ENCODE measurements at regions not wholly inside any gene's neighbourhood (a gene's known extent, or its start where the extent isn't known, plus 50 kb on each side); places are given as distances from the start of the nearest gene placed in this dataset.

DNA sequence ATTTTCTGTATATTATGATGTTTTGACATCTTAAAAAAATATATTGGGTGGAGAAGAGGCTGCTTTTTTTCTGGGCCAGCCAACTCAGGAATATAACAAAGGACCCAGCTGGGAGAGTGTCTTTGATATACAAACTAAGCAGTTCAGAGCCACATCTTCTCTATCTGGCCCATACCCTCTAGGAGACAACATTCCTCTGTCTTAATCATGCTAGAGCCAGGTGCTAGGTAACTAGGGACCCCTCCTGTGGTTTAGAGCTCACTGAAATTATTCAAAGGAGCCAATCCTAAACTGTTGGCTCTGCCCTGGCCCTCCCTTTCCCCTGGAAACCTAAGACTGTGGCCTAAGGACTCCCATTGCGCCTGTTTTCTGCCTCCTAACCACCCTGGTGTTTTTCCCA is 193.1 kb upstream of the DIO2 start:
- H2AK5ac ChIP-seq (ENCODE audit: insufficient read length, low read length), result no peak overlapping the region
- no peak overlapping the region for H3K56ac ChIP-seq (ENCODE audit: insufficient read length, low read depth, low read length)
- no peak overlapping the region for H2BK15ac ChIP-seq (ENCODE audit: low read depth, low read length)
- no peaks in the 10 kb centered on the region for H3K79me2 ChIP-seq (ENCODE audit: insufficient read depth, low read length)
- H3K4me1 Mint-ChIP-seq, result peaks cover 6 to 13% of the 10 kb centered on the region in 2 experiments
- no peak overlapping the region for H2BK12ac ChIP-seq (ENCODE audit: insufficient read length, low read depth, low read length)
- H3K27ac ChIP-seq (ENCODE audit: insufficient read length, low read depth, low read length), result no peak overlapping the region
- no peaks in the 10 kb centered on the region for H3K27me3 ChIP-seq (ENCODE audit: insufficient read depth, low read length)
- H3K9me3 Mint-ChIP-seq, result no peaks in the 10 kb centered on the region
- no peaks in the 10 kb centered on the region; the same call in 1 of the 2 replicates for H3K27me3 Mint-ChIP-seq (ENCODE audit: low read depth)
- no peak overlapping the region for H3K9ac ChIP-seq (ENCODE audit: extremely low read depth, insufficient read length, low read length)
- no peak overlapping the region for H2BK5ac ChIP-seq (ENCODE audit: insufficient read length, low read length)
- H2BK20ac ChIP-seq (ENCODE audit: low read depth, low read length, poor library complexity, severe bottlenecking), result no peak overlapping the region
- H3K23me2 ChIP-seq (ENCODE audit: insufficient read length, low read depth, low read length, poor library complexity, severe bottlenecking), result no peaks in the 10 kb centered on the region
- H3K4me3 Mint-ChIP-seq, result no peak overlapping the region
- H3K4ac ChIP-seq (ENCODE audit: low read depth, low read length), result no peak overlapping the region
- no peak overlapping the region for H4K5ac ChIP-seq (ENCODE audit: insufficient read length, low read depth, low read length)
- H3K36me3 Mint-ChIP-seq (ENCODE audit: insufficient read depth in 1 of 3, low read depth in 3 of 3), result no peaks in the 10 kb centered on the region; a peak in 1 of 7 replicates
- TF ChIP-seq, protein P1, sequence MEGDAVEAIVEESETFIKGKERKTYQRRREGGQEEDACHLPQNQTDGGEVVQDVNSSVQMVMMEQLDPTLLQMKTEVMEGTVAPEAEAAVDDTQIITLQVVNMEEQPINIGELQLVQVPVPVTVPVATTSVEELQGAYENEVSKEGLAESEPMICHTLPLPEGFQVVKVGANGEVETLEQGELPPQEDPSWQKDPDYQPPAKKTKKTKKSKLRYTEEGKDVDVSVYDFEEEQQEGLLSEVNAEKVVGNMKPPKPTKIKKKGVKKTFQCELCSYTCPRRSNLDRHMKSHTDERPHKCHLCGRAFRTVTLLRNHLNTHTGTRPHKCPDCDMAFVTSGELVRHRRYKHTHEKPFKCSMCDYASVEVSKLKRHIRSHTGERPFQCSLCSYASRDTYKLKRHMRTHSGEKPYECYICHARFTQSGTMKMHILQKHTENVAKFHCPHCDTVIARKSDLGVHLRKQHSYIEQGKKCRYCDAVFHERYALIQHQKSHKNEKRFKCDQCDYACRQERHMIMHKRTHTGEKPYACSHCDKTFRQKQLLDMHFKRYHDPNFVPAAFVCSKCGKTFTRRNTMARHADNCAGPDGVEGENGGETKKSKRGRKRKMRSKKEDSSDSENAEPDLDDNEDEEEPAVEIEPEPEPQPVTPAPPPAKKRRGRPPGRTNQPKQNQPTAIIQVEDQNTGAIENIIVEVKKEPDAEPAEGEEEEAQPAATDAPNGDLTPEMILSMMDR (conservative IDR thresholded peaks at IDR 0.05), result no peak
- H3K4me2 ChIP-seq (ENCODE audit: insufficient read depth, insufficient read length, low read length), result no peak overlapping the region
- H2BK120ac ChIP-seq (ENCODE audit: low read depth, low read length, poor library complexity, severe bottlenecking), result no peak overlapping the region
- H3K18ac ChIP-seq (ENCODE audit: insufficient read length, low read depth, low read length), result no peak overlapping the region
- H3K23ac ChIP-seq (ENCODE audit: insufficient read length, low read depth, low read length), result no peak overlapping the region
- no CpG with 5 or more reads among the region's 1 CpG for WGBS (ENCODE audit: extremely low coverage, insufficient read length, low lambda C conversion rate)
- H4K91ac ChIP-seq (ENCODE audit: insufficient read length, low read depth, low read length), result no peak overlapping the region
- peaks cover 2% of the 10 kb centered on the region; the same call in 1 of the 2 replicates for H3K4me1 ChIP-seq (ENCODE audit: insufficient read depth, low read length)
- H3K79me1 ChIP-seq (ENCODE audit: insufficient read depth, low read depth, low read length, poor library complexity, severe bottlenecking), result no peaks in the 10 kb centered on the region
- peak overlapping the region in 2 of 3 experiments; percentile 50 to 79; a peak in 2 of 7 replicates for H3K27ac Mint-ChIP-seq
- no peak overlapping the region for H3K14ac ChIP-seq (ENCODE audit: insufficient read depth, low read length)
- H4K8ac ChIP-seq (replicated peaks; ENCODE audit: insufficient read length, low read depth, low read length), result no peak overlapping the region
- DNase-seq, result peak; percentile 51
- H3T11ph ChIP-seq (ENCODE audit: low read length), result no peak overlapping the region
- no peaks in the 10 kb centered on the region for H4K20me1 ChIP-seq (ENCODE audit: control insufficient read depth, insufficient read depth, insufficient read length)
- no peak overlapping the region for H2AFZ ChIP-seq (ENCODE audit: low read length)
- H3K9me3 ChIP-seq (ENCODE audit: control insufficient read depth, low read depth, low read length), result no peaks in the 10 kb centered on the region

Data from H9 (cell line).